ENCODE measurements at regions not wholly inside any gene's neighbourhood (a gene's known extent, or its start where the extent isn't known, plus 50 kb on each side); places are given as distances from the start of the nearest gene placed in this dataset.

GRCh38 chr15:95350908-95351307 lies 979.6 kb upstream of the NR2F2 start:
- no peak for DNase-seq

GRCh38 chr15:95352631-95353187 lies 977.8 kb upstream of the NR2F2 start:
- no peak for DNase-seq

DNA sequence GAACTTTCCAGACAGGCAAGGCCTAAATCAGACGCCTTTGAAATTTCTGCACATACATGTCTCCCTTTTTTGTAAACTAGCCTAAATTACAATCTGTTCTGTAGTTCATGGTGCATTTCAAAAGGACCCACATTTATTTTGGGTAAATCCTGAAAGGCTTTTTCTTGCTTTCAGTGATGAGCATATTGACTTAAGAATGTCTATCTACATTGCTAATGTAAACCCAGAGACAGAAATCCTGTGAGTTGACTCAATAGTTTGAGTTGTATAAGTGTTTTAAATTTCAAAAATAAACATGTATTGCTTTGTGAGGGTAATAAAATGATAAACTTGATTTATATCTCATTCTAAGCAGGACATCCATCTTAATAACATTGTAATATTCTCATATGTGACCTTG lies 977.0 kb upstream of the NR2F2 start:
- no peak for DNase-seq

GRCh38 chr15:95359966-95360365 lies 970.5 kb upstream of the NR2F2 start:
- DNase-seq, result no peak

DNA sequence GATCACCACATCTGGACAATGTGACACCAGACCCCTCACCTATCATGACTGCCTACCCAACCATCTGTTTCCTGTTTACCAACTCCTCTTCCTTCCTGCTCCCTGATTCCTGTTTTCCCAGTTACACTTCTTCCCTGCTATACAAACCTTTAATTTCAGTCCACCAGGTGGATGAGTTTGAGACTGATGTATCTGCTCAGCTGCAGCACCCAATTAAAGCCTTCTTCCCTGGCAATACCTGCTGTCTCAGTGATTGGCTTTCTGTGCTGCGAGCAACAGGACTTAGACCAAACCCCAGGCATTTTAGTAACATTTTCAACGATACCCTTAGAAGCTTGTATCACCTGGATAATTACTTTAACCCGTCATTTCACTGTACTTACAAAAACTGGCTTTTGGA lies 968.2 kb upstream of the NR2F2 start:
- DNase-seq, result no peak

DNA sequence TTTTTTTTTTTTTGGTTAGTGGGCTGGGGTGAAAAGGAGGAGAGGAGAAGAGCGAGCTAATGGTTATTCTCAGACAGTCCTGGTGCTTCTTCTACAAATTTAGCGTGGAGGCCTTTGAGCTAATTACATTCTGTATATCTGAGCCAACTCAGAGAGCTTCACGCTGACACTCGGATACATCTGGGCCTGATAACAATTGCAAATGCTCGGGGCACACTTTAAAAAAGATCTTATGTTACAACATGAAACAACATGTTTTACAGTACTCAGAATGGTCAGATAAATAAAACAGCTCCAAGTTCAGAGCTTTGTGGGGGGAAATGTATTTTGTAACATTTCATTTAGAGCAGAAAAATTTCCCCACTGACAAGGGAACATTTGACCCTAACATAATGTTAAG lies 966.9 kb upstream of the NR2F2 start:
- DNase-seq, result no peak

- DNase-seq, result no peak
Observed at GRCh38 chr15:95365511-95366107, 964.9 kb upstream of the NR2F2 start.

DNA sequence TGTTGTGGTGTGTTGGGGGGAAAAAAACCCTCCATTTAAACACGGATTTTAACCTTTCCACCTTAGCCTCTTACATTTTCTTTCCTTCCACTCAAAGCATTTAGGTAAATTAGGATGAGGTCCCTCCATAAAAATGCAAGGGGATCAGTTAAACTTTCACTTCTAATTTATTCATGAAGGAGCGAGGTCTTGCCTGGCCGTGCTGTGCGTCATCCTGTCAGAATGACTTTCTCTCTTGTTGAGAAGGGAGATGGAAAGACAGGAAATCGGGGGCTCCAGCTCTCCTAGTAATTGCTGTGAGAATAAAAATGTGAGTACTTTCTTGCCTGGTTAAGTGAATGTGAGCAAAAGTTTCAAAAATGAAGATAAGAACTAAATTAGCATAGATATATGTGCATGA lies 962.3 kb upstream of the NR2F2 start:
- DNase-seq, result no peak

GRCh38 chr15:95368755-95369601 lies 961.5 kb upstream of the NR2F2 start:
- DNase-seq, result no peak

- no peak for DNase-seq
Observed at GRCh38 chr15:95370291-95370690, 960.2 kb upstream of the NR2F2 start.

- DNase-seq, result no peak
Observed at GRCh38 chr15:95371664-95372063, 958.8 kb upstream of the NR2F2 start.

DNA sequence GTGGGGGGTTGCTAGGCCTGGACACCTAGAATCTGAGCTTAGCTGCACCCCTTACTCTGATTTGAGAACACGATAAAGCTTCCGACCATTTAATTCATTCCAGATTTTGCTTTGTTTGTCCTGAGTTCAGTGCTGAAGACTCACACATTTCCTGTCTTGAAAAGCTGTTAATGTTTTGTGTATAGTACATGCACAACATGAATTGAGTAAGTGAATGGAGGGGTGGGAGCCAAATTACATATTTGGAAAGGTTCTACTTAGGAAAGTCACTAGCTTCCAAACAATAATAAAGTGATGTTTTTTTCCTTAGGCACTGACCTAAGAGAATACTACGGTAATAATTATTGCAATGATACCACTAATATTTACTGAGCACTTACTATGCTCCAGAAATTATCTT lies 955.2 kb upstream of the NR2F2 start:
- no peak for DNase-seq

DNA sequence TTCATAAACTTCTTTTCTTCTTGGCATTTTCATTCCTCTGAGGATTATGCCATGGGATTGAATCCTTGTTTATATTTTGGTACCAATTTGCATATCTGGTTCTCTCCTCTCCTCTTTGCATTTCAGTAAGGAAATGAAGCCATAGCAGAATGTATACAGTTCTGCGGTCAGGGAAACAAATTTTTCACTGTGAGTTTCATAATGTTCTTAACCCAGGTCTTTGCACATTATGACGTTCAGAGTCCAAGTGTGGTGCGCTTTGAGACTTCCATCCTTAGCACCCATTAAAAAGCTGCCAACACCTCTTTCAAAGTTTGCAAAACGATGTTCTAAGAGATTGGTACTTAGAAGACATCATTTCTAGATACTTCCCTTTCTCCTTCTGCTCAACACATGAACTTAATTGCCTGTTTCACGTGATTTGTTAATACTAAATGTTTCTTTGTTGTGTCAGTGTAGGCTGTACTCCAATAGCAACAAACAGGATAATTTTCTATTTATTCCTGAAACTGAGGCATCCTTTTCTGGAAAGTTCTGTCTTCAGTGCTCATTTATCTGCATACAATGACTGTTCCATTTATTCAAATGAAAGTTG lies 953.1 kb upstream of the NR2F2 start:
- no peak for DNase-seq

GRCh38 chr15:95394186-95395067 lies 936.1 kb upstream of the NR2F2 start:
- no peak for DNase-seq

GRCh38 chr15:95400428-95400827 lies 930.1 kb upstream of the NR2F2 start:
- DNase-seq, result no peak

- no peak for DNase-seq
Observed at GRCh38 chr15:95401587-95401986, 928.9 kb upstream of the NR2F2 start.

DNA sequence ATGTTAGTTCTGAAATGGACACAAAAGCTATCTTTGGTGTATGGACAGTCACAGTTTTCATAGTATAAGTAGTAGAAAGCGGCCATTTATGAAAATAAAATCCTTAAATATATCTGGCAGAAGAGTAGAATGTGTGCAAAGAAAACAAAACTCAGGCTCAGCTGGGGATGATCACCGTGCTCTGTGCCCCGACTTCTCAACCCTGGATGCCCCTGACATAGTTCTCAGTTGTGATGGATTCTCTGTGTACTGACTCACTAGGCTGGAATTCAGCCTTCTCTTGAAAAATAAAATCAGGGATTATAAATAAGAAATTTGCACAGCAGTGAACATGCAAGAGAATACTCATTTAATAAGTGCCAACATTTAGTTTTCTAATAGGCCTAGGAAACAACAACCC lies 925.1 kb upstream of the NR2F2 start:
- no peak for DNase-seq

DNA sequence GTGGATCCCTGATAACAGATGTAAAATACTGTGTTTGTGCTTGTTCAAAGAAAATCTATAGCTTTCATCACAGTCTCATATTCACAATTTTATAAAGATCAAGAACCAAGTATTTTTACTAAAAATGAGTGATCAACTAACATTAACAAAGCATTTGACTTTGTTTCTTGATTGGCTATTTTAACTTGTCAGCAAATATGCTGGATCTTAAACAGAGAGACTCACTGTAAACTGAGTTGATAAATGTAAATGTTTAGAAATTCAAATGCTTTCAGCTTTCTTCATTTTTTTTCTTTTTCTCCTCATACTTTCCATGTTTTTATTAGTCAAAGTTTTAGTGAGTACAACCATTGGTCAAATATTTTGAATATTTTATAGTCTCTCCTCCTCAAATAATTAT lies 923.0 kb upstream of the NR2F2 start:
- no peak for DNase-seq

- no peak for DNase-seq
Observed at GRCh38 chr15:95409211-95409610, 921.3 kb upstream of the NR2F2 start.

- DNase-seq, result no peak
Observed at GRCh38 chr15:95409626-95410310, 920.7 kb upstream of the NR2F2 start.

DNA sequence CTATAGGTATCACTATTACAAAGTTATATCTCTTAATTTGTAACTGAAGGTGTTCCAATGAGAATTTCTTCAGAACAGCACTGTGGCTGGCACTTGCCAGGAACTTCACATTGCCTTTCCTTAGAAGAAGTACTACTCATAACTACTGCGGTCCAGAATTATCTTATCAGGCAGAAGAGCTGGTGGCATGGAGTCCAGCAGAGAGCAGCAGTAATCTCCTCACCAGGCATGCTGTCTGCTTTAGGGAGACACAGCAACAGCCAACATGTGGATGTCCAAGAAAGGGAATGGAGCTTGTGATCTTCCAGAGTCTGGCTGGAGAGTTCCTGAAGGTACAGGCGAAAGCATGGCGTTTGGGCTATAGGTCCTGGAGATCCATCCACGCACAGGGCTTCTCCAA lies 919.7 kb upstream of the NR2F2 start:
- no peak for DNase-seq

GRCh38 chr15:95416576-95416975 lies 913.9 kb upstream of the NR2F2 start:
- DNase-seq, result no peak
